ENCODE measurements at regions not wholly inside any gene's neighbourhood (a gene's known extent, or its start where the extent isn't known, plus 50 kb on each side); places are given as distances from the start of the nearest gene placed in this dataset.
"Not testable (repeated sequence)": the region's sequence is repeated elsewhere in the genome, so short reads cannot be mapped to it uniquely, and the experiment has no call there.

GRCh38 chr17:16888413-16889087, 83.4 kb downstream of the TNFRSF13B start:
- no peak for DNase-seq (ENCODE audit: low read depth)

- DNase-seq (ENCODE audit: low read depth), result no peak
These were observed 84.3 kb downstream of the TNFRSF13B start for GRCh38 chr17:16887523-16888095.

DNA sequence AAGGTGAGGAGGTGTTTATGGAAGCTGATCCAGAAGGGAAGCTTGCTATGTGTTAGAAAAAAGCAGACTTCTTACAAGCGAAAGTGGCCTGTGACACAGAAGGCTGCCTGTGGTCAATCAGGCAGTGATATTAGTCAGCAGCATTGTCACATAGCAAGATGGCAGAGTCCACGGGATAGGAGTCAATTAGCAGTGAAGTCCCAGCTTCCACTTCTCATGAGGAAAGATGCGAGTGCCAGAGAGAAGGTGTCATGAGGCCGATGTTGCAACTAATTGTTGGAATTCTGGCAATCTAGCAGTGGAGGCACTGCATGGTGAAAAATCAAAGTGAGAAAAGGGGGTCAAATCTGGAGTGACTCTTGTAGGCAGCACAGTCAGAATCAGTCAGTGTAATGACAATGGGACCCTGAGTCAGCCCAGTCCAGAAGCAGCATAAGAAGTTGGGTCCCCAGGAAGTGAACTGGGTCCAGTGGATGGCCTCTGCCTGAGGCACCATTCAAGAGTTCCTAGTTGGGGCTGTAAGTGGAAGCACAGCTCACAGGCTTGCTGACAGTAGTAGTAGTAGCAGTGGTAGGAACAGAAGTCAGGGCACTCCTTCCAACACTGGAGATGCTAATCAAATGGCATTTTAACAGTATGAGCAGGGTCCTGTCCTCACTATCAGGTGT, 85.1 kb downstream of the TNFRSF13B start:
- no peak for DNase-seq (ENCODE audit: low read depth)

GRCh38 chr17:16885204-16885603, 86.7 kb downstream of the TNFRSF13B start:
- DNase-seq (ENCODE audit: low read depth), result not testable (repeated sequence)

- not testable (repeated sequence) for DNase-seq (ENCODE audit: low read depth)
These were observed 89.0 kb downstream of the TNFRSF13B start for GRCh38 chr17:16882926-16883265.

DNA sequence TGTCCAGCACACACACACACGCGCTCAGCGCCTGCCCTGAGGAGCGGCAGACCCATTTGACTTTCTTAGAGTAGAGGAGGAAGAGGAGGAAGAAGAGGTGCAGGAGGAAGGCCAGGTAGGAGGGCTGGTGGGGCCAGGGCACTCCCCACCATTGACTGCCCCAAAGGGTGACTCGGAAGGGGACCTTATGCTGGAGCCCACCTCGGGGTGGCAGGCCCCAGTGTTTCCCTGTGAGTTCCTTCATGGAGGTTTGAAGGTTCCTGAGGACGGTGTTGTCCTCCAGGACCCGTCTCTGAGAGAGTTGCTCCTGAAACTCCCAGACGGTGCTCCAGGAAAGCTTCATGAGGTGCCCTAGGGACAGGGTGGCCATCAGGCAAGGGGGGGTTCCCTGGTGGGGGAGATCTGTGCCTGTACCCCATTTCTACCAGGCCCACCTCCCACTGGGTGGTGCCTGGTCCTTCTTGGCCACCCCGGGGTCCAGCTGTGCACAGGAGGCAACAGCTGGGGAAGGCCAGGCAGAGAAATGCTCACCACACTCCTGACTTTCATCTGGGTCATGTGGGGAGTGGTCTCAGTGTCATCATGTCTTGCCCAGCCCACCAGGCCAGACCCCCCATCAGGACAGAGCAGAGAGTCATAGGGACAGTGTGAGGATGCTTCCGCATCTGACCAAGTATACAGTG, 89.5 kb downstream of the TNFRSF13B start:
- DNase-seq (ENCODE audit: low read depth), result no peak

DNA sequence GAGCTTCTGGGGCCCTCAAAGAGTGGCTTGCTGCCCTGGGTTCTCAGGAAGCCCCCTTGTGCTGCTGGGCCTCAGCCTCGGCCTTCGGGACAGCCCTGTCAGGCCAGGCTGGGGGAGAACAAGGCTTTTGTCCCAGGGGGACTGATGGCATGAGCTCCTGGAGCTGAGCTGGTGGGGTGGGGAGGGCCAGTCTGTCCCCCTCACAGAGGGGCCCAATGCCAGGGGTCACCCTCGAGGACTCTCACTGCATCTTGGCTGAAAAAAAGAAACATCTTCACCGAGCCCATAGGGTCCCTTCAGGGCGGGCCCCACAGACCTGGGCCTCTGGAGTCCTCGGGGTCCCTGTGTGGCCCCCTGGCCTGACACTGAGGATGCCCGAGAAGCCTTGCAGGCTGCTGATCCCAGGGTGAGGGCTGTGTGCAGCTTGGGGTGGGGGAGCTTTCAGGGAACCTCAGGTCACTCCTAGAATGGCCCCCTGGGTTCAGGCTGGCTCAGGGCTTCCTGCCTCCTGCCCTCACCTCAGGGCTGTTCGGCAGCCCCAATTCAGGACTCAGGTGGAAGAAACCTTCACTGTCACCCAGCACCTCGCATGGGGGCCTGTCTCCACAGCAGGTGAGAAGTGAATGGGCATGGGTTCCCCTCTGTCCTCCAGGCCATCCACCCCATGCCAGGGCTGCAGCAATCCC, 90.5 kb downstream of the TNFRSF13B start:
- no peak for DNase-seq (ENCODE audit: low read depth)

GRCh38 chr17:16880843-16881230, 91.1 kb downstream of the TNFRSF13B start:
- DNase-seq (ENCODE audit: low read depth), result no peak

DNA sequence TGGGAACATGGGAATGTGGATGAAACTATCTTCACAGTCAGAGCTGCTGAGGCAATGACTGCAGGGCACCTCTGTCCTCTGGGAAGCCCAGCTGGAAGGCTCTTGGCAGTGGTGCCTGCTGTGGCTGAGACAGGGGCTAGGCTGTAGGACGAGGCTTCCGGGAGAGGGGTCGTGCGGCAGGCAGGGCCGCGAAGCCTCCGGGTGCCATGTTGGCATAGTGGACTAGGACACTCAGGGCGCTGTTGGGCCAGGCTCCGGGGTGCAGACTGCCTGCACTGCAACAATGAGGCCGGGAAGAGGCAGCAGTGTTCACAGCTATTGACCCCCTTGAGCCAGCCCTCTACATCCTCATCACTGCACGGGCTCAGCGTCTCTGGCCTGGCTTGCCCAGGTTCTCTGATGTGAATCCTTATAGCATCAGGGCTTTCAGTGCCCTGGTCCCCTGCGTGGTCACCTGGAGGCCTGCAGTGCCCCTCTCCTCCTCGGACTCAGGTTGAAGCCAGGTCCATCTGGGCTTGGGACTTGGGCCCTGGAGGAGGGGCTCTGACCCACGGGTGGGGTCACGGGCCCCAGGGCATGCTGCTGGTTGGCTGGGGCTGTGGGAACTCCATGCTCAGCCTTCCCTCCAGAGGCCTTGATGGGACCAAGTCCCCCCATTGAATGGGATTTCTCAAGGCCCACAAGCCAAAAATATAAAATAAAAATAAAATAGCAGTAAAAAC, 91.6 kb downstream of the TNFRSF13B start:
- DNase-seq (ENCODE audit: low read depth), result no peak

- DNase-seq (ENCODE audit: low read depth), result no peak
These were observed 92.2 kb downstream of the TNFRSF13B start for GRCh38 chr17:16879686-16880085.

DNA sequence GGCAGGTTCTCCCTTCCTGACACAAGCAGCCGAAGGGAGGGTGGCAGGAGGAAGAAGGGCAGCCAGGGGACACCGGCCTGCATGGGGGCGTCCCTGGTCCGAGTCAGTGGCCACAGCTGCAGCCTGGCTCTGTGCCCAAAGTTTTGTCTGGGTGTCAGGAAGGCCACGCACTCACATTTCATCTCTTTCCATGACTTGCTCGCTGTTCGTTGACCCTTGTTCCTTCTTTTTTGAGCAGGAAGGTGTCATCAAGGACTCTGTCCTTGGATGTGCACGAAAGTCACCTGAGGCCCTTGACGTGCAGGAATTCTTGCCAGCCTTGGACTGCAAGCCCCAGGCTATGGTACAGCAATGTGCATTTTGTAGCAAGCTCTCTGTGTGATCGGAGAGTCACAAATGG, 93.3 kb downstream of the TNFRSF13B start:
- DNase-seq (ENCODE audit: low read depth), result no peak

DNA sequence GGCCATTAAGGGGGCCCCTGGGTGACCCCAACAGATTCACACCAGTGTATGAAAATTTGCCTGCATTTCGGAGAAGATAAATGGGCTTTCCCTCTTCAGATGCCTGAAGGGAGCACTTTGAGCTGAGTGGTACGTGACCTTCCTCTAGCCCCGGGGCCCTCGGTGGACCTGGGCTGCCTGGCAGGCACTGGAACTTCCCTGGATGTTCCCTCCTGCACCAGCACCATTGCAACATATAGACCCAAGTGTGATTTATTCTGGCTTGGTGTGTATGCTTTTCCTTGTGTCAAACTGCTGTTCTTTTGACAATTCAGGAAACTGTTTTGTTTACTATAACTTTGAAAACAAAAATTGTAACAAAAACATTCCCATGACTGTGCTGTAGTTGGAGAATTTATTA, 93.8 kb downstream of the TNFRSF13B start:
- no peak for DNase-seq (ENCODE audit: low read depth)

DNA sequence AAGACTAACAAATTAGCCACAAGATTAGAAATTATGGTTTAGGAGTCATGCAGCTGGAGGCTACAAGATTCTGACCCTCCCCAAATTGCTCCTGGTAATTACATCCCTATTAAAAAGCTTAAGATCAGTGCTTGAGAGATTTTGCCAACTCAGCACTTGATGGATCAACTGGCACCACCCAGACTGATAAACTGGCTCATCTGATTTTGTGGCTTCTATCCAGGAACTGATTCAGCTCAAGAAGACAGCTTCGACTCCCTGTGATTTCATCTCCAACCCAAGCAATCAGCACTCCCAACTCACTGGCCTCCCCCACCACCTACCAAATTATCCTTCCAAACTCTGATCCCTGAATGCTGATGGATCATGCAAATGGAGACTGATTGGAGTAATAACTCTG, 94.8 kb downstream of the TNFRSF13B start:
- no peak for DNase-seq (ENCODE audit: low read depth)

GRCh38 chr17:16875662-16876061, 96.3 kb downstream of the TNFRSF13B start:
- DNase-seq (ENCODE audit: low read depth), result peak; percentile 9

- DNase-seq (ENCODE audit: low read depth), result not testable (repeated sequence)
These were observed 97.7 kb downstream of the TNFRSF13B start for GRCh38 chr17:16874216-16874615.

- DNase-seq (ENCODE audit: low read depth), result no peak
These were observed 98.5 kb downstream of the TNFRSF13B start for GRCh38 chr17:16873174-16874035.

DNA sequence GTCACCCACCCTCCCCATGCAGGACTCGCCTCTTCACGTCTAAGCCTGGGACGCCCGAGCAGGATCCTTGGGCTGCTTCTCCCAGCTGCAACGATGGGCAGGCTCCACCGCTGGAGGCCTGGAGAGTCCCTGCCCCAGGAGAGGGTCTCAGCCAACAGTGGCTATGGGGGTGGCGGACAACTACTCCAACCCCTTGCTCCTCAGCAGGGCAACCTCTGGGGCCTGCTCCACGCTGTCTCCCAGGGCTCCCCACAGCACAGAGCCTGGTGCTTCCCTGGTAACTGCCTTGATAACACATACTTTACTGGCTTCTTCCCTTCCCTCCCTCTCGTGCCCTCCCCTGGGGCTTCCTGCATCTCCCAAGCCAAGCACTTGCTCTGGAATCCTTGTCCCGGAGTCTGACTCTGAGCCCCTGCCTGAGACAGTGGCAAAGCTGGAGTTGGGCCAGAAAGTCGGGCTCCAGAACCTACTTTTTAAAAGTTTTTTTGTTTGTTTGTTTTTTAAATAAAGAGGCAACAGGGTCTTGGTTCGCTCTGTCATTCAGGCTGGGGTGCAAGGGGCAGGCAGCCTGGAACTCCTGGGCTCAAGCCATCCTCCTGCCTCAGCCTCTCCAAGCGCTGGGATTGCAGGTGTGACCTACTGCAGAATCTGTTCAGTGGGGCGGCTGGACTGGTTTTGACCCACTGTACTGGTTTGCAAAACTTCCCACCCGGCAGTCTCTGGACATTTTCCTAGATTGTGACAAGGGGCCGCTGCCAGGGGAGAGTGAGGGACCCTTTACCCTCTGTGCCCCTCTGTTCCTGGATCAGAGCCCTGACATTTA, 99.4 kb downstream of the TNFRSF13B start:
- no peak for DNase-seq (ENCODE audit: low read depth)

GRCh38 chr17:16871446-16872190, 100.3 kb downstream of the TNFRSF13B start:
- DNase-seq (ENCODE audit: low read depth), result not testable (repeated sequence)
